CD4-positive, alpha-beta T cell treated with Interleukin-1 beta for 1 hour (primary cell): ENCODE measurements at regions not wholly inside any gene's neighbourhood (a gene's known extent, or its start where the extent isn't known, plus 50 kb on each side); places are given as distances from the start of the nearest gene placed in this dataset.
"Not testable (repeated sequence)": the region's sequence is repeated elsewhere in the genome, so short reads cannot be mapped to it uniquely, and the experiment has no call there.

ENCODE experiments used
- DNase-seq, 2 donors: peaks; one replicate each; pipeline ENCODE4 v3.0.0-alpha.2; 2020 to 2022

DNA sequence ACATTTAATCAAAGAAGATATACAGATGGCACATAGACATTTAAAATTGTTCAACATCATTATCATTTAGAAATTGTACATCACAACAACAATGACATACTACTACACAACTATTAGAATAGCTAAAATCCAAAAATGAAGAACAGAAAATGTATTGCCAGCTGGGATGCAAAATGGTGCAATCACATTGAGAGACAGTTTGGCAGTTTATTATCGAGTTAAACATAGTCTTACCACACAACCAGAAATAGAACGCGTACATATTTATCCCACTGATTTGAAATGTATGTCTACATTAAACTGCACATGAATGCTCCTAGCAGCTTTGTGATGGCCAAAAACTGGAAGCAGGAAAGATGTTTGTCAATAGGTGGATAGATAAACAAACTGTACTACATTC is 791.5 kb upstream of the MGAT4C start:
- DNase-seq, result no peak

DNA sequence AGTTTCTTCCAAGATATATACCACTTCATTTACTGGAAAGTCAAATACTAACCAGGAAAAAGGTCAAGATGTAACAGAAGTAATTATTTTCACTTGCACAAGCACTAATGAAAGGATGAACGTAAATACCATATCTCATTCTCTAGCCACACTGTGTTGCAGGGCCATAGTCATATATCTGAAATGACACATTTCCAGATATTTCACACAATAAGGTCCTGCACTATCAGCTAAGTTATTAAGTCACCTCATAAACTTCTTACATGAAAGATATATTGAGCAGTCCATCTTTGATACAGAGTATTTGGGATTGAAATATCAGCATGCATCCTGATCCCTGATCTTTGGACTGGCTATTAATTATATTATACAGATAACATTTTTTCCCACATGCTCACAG is 783.3 kb upstream of the MGAT4C start:
- no peak for DNase-seq

DNA sequence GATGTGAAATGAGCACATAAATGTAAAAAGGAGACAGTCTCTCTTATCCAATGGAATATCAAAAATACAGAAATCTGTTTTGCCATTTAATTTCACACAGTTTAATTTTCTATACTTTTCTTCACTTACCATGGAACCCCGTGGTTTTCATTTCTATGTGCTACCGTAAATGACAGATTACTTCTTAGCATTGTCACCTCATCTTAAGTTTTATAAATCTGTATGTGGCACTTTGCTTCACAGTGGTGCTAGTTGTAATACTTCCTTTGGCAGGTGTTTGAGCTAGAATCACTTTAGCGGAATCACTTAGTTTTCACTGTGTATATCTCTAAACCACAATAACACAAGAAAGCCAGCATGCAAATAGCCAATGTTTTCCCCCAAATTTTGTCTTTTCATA is 781.9 kb upstream of the MGAT4C start:
- no peak for DNase-seq

DNA sequence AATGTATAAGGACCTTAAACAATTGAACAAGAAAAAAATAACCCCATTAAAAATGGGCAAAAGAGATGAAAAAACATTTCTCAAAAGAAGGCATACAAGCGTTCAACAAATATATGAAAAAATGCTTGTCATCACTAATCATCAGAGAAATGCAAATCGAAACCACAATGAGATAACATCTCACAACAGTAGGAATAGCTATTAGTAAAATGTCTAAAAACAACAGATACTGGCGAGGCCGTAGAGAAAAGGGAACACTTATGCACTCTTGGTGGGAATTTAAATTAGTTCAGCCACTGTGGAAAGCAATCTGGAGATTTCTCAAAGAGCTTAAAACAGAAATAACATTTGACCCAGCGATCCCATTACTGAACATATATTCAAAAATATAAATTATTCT is 769.8 kb upstream of the MGAT4C start:
- no peak for DNase-seq

DNA sequence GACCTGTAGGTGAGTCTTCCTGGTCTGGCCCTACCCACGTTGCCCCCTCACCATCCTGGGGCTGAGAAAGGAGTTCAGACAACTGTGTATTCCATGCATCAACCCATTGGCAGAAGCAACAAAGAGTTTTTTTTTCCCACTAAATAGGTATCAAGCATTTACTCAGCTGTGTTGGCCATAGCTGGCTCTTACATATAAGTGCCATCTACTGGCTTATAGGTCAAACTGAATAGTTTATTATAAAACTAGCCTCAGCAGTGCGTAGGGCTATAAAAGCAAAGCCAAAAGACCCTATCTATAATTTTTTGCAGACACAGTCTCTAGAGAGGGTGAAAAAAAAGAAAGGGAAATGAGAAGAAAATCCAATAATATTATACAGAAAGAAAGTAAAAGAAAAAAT is 765.2 kb upstream of the MGAT4C start:
- DNase-seq, result no peak

DNA sequence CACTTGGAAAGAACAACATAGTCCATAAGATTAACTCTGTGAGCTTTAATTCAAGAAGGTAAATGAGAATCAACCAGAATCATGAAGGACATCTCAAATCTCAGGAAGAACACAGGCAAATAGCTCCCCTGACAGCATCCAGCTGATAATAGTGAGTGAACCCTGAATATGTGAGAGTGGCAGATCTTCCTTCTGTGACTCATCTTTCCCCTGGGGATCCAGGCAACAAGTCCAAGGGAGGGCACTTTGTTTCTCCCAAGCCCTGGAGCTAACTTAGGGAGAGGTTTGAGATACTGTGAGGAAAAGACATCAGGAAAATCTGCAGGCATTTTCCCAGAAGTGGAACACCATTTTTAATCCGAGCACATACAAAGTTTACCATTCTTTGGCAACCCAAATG is 763.9 kb upstream of the MGAT4C start:
- no peak for DNase-seq

DNA sequence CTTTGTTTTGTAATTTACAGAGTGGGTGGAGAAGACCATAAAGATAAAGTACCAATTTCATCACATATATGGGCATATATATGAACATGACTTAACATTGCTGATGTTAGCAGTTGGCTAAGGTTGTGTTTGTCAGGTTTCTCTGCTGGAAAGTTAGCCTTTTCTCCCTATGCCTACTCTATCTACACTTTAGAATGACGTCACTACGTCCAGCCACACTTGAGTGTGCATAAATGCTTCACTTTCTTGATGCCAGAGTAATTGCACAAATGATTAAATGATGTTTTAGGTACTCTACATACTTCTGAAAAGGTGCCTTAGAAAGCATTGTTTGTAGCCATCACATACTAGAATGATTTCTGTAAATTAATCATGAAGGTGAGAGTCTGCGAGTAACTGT is 759.2 kb upstream of the MGAT4C start:
- no peak for DNase-seq

DNA sequence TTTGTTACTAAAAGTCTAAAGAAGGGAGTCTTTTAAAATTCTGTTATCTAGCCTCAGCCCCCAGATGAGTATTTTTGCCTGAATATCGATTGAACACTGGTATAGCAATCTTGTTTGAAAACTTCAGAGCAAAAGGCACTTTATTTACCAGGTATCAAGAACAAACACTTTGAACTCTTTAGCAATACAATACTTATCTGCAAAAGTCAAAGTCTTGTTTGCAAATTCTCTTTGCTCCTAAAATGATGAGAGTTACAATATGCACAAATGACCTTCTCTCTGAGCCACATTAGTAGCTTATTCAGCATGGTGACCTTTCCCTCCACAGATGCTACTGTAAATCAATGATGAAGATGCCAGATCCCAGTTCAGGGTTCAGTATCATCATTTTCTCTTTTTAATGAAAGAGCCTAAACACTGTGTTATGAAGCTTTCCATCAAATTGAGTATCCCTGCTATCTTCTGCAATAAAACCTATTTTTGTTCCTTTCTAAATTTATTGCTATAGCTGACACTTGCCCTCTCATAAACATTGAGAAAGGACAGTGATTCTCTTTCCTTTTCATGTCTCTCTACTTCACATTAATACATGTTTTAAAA is 752.7 kb upstream of the MGAT4C start:
- DNase-seq, result no peak

DNA sequence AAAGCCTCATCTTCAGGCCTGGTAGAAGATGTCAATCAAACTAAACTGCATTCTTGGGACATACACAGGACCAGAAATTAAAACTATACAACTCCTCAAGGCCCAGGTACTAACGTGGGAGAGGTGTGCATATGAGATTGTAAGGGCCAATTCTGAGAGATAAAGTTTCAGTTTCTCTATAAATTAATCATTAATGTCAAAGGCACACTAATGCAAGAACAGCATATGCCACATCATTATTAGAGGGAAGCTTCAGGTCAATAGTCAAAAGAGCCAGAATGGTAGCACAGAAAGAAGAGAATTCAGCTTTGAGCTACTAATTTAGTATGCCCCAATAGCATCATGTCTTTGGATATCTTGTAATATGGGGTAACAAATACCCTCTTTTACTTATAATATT is 744.9 kb upstream of the MGAT4C start:
- DNase-seq, result no peak

DNA sequence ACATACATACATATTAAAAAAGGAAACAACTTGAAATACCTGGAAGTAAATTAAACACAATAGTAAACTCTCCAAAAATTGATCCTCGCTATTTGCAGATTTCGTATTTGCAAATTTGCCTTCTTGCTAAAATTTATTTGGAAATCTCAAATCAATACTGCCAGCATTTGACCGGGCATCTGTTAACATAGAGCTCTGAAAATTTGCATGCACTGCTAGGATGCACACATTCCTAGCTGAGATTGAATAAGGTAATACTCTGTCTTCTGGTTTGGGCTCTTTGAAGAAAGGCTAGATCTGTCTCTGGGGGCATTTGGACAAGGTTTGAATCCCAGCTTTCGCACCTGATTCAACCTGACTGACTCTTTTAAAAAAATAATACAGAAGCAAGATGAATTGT is 729.1 kb upstream of the MGAT4C start:
- no peak for DNase-seq

DNA sequence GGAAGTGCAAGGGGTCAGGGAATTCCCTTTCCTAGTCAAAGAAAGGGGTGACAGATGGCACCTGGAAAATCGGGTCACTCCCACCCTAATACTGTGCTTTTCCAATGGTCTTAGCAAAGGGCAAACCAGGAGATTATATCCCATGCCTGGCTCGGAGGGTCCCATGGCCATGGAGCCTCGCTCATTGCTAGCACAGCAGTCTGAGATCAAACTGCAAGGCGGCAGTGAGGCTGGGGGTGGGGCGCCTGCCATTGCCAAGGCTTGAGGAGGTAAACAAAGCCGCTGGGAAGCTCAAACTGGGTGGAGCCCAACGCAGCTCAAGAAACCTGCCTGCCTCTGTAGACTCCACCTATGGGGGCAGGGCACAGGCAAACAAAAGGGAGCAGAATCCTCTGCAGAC is 714.4 kb upstream of the MGAT4C start:
- DNase-seq, result not testable (repeated sequence)

DNA sequence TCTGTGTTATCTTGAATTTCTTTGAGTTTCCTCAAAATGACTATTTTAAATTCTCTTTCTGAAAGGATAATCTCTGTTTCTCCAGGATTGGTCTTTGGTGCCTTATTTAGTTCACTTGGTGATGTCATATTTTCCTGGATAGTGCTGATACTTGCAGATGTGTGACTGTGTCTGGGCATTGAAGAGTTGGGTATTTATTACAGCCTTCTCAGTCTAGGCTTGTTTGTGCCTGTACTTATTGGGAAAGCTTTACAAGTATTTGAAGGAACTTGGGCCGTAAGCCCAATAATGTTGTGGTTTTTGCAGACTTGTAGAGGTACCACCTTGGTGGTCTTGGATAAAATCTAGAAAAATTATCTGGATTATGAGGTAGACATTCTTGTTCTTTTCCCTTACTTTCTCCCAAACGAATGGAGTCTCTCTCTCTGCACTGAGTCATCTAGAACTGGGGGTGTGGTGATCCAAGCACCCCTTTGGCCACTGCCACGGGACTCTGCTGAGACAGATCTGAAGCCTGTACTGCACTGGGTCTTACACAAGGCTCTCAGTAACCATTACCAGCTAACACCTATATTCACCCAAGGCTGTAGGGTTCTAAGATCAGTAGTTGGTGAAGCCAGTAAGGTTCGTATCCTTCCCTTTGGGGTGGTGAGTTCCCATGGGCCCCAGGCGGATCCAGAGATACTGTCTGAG is 703.7 kb upstream of the MGAT4C start:
- DNase-seq, result no peak

DNA sequence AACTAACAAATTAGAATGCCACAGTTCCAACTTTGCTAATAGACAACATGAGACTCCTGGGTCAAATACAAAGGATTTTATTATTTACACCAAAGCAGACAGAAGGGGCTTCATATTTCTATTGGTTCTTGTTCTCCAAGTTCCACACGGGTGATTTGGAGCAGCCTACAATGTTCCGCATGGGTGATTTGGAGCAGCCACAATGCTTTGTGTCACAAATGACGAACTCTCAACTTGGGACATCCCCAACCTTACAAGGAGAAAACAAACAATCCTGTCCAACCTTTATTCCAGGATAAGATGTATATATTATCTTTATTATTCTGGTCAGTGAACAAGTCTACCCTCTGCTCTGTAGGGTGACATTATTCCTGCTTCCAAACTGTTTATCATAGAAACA is 694.3 kb upstream of the MGAT4C start:
- no peak for DNase-seq

DNA sequence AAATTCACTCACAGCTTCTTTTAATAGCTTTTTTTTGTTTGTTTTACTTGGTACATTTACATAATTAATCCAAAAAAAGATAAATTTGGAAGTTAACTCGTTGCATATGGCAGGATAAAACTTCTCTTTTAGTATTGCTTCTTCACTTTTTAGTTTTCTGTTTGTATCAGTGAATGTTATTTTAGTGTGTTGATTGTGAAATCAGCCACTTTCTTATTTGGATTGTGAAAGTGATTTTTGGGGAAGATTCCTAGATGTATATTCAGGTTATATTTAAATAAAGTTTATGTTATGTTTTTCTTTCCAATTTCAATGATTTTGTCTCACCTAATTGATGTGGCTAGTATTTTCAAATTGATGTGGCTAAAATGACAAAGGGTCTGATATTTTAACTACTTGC is 693.9 kb upstream of the MGAT4C start:
- no peak for DNase-seq

DNA sequence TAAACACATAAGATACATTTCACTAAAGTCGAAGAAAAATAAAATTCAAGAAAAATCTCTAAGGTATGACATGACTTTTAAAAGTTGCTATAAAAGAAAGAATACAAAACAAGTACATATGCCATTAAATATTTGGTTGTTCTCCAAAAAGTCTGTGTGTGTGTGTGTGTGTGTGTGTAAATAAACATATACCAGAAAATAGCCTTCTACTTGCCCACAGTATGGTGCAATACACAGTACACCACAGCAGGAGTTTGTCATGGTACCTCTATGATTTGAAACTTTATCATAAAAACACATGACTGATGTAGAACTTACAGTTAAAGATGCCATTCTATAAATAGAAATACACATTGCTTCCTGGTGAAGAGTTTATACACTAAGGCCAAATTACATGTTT is 692.7 kb upstream of the MGAT4C start:
- DNase-seq, result no peak

DNA sequence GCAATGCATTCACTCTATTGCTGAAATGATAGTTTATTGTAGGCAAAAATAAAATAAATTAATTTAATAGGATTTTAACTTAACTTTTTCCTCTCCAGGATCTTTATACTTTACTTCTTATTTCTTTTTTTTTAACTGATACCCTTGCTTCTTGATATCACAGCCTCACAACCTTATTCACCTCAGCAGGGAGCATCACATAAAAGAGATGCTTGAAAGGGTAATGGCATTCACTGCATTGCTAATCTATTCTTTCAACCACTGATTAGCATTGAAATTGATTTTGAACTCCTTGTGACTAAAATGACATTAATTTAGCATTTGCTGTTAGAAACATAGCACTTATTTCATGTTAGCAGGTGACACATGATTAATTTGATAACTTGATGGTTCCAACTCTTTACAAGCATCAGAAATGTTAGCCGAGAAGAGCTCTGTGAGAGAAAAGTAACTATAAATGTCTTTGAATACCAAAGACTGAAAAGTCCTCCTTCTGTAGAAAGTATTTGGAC is 689.5 kb upstream of the MGAT4C start:
- DNase-seq, result no peak

DNA sequence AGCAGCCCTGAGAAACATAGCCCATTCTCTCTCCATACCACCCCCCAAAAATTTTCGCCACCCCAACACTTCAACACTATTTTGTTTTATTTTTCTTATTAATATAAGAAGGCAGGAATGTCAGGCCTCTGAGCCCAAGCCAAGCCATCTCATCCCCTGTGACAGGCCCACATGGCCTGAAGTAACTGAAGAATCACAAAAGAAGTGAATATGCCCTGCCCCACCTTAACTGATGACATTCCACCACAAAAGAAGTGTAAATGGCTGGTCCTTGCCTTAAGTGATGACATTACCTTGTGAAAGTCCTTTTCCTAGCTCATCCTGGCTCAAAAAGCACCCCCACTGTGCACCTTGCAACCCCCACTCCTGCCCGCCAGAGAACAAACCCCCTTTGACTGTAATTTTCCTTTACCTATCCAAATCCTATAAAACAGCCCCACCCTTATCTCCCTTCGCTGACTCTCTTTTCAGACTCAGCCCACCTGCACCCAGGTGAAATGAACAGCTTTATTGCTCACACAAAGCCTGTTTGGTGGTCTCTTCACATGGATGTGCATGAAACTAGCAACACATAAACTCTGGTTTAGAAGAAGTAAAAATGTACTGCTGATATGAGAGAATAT is 688.1 kb upstream of the MGAT4C start:
- DNase-seq, result not testable (repeated sequence)

DNA sequence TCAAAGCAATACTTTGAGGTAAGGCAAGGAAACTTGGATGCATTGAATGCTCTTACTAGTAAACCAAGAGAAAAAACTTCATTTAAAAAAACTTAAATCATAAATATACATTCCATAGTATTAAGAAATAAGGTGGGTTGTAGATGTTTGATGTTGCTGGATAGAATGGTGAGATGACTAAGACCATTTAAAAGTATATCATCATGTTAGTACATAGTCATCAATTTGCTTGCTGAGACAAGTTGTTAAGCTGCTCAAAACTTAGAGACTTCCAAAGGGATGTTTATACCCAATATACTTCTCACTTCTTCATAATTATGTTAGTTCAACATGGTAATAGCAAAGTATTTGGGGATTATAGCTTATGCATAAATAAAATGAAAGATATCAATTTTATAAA is 675.5 kb upstream of the MGAT4C start:
- no peak for DNase-seq

DNA sequence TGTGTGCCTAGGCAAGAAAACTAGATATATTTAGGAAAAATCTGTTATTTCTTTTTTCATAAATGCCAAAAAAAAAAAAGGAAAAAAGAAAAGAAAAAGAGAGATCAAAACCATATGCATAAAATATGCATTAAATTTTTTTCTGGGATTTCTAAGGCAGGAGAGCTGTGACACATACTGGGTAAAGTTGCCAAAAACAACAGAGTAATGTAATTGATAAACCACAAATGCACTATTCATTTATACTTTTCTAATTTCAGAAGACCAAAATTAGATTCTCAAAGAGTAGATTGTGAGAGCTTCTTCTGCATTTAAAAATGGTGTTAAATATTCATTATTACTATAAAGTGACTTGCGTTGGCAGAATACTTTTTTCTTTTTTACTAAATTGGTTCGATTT is 673.8 kb upstream of the MGAT4C start:
- no peak for DNase-seq

DNA sequence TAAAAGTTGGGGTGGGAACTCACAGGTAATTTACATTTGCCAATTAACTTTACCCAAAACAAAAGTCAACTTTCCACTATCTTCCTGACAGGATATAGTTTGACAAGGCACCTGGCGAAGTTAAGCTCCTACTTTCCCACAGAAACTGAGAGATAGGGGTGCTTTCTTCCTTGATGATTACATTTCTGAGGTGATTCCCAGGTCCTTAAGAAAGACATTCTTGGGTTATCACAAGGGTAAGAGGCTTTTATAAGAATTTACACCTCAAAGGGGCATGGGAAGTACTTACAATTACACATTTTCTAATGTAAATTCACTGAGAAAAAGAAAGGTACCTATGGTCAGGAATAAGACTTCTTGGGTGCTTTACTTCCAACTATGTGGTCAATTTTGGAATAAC is 660.9 kb upstream of the MGAT4C start:
- no peak for DNase-seq

DNA sequence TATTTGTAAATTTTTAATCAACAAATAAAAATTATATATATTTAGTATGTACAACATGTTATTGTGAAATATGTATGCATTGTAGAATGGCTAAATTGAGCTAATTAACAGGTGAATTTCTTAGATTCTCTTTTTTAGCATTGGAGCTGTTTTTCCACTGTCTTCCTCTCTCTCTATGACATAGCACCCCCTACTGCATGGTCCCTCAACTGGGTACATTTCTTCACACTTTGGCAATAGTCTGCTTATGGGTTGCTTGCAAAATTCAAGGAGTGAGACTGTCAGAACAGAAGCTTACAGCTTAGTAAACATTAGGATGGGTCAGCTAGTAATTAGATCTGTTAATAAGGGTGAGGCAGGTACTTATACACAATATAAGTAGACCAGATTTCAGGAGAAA is 658.5 kb upstream of the MGAT4C start:
- DNase-seq, result no peak

DNA sequence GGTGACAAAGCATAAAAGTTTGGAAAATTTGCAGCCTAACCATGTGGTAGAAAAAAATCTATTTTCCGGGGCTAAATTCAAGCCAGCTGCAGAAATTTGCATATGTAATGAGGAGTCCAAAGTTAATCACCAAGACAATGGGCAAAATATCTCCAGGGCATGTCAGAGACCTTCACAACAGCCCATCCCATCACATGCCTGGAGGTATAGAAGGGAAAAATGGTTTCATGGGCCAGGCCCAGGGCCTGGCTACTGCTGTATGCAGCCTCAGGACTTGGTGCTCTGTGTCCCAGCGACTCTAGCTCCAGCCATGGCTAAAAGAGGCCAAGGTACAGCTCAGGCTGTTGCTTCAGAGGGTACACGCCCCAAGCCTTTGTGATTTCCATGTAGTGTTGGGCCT is 655.8 kb upstream of the MGAT4C start:
- DNase-seq, result no peak

DNA sequence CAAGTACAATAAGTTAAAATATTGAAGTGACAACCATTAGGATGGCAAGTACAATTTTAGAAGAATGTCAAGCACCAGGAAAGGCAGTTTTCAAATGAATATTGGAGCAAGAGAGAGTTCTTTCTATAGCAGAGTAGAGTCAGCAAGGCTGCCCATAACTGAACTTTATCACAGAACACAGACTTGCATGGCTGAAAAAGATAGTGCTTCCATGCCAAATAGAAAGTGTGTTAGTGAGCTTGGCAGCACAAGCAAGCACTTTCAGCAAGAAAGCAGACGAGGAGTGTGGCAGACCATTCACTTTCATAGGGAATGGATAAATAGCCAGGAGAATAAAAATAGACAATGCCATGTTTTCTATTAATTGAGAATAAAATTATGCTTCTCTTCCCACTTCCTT is 647.0 kb upstream of the MGAT4C start:
- DNase-seq, result no peak

DNA sequence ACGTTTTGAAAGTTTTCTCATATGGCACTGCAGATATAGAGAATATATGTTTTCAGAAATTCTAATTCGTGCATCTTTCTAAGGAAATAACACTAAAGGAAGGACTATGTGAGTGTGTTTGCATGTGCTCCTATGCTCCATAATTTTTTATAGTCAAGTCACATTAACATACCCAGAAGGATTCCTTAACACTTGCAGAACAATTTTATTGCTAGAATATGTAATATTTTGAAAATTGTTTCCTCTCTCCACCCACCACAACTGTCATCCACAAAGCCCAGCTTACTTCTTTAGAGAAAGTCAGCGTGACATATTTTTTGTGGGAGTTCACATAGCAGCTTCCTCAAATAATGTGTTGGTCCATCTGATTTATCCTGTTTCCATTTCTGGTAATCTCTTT is 604.6 kb upstream of the MGAT4C start:
- no peak for DNase-seq

DNA sequence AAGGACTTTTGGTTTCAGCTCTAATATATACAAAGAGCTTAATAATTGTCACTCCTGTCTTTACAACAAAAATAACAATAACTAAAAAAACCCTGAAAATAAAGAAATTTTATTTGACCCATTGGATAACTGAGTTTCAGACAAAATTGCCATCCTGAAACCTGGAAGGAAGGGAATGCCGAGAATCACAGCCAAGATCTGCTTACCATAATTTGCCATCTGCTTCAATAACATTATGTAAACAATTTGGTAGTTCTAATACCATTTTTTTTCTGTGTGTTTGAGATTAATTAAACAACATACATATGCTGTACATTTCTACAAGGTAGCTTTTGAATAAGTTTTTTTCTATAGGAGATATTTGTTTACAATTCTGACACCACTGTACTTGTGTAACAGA is 596.3 kb upstream of the MGAT4C start:
- no peak for DNase-seq
